IMR-90 (cell line): ENCODE measurements at regions not wholly inside any gene's neighbourhood (a gene's known extent, or its start where the extent isn't known, plus 50 kb on each side); places are given as distances from the start of the nearest gene placed in this dataset.

ENCODE experiments used
- ATAC-seq: fragments of 200-7000 bp; cut with Tn5 transposase; 2 replicates; pipeline ENCODE4 v1.9.1; 2020; ENCODE audit warnings: low read depth, mild to moderate bottlenecking, moderate library complexity
- BruUV-seq: library from RNA; stranded (reverse); fragments of 400-500 nt; replicated peaks from 2 replicates; lab custom pipeline; 2021; lab: Mats Ljungman, UMichigan
- CTCF ChIA-PET: fragments of 300-600 bp; formaldehyde crosslinking; extraction: SDS; loops from one replicate; lab custom pipeline; 2021; ENCODE audit warnings: antibody characterized with exemption; lab: Yijun Ruan, JAX
- POLR2A ChIA-PET: fragments of 300-600 bp; sonication (Branson Sonifier 250); formaldehyde crosslinking; loops from one replicate; lab custom pipeline; 2022; ENCODE audit warnings: antibody characterized with exemption; ENCODE audit not compliant: unreplicated experiment; lab: Charles Lee
- DNase-seq: peaks from one replicate; pipeline ENCODE4 v3.0.0; 2013
- H2AFZ ChIP-seq: replicated peaks from 2 replicates; pipeline ENCODE3; 2013; ENCODE audit warnings: low read length, mild to moderate bottlenecking; ENCODE audit not compliant: poor library complexity
- H2AK5ac ChIP-seq: 2 replicates; pipeline ENCODE4 v1.6.1; 2013; ENCODE audit warnings: low read depth, low read length, inconsistent platforms
- H2AK9ac ChIP-seq: replicated peaks from 2 replicates; pipeline ENCODE3; 2013; ENCODE audit warnings: mild to moderate bottlenecking, low read depth, low read length, moderate library complexity; ENCODE audit not compliant: poor library complexity
- H2BK120ac ChIP-seq: 2 replicates; pipeline ENCODE4 v1.6.1; 2013; ENCODE audit warnings: low read depth, low read length, inconsistent platforms
- H2BK15ac ChIP-seq: 3 replicates; pipeline ENCODE4 v1.6.1; 2013; ENCODE audit warnings: low read depth, low read length, inconsistent platforms
- H2BK20ac ChIP-seq: 2 replicates; pipeline ENCODE4 v1.6.1; 2013; ENCODE audit warnings: low read depth, mild to moderate bottlenecking, inconsistent platforms, low read length, moderate library complexity
- H2BK5ac ChIP-seq: 2 replicates; pipeline ENCODE4 v1.6.1; 2013; ENCODE audit warnings: mild to moderate bottlenecking, low read depth, low read length, inconsistent platforms; ENCODE audit not compliant: poor library complexity, severe bottlenecking
- H3K14ac ChIP-seq: replicated peaks from 2 replicates; pipeline ENCODE4 v1.6.1; 2013; ENCODE audit warnings: low read depth, low read length, inconsistent platforms
- H3K18ac ChIP-seq: 2 replicates; pipeline ENCODE4 v1.6.1; 2013; ENCODE audit warnings: low read depth, low read length, control low read depth
- H3K23ac ChIP-seq: 2 replicates; pipeline ENCODE4 v1.6.1; 2013; ENCODE audit warnings: low read depth, low read length, inconsistent platforms
- H3K27ac ChIP-seq: 2 replicates; pipeline ENCODE4 v1.5.1; 2013; ENCODE audit warnings: mild to moderate bottlenecking, control low read depth, low read length; ENCODE audit not compliant: insufficient read depth
- H3K27me3 ChIP-seq: 2 replicates; pipeline ENCODE4 v1.6.1; 2013; ENCODE audit warnings: low read length; ENCODE audit not compliant: control insufficient read depth, insufficient read depth
- H3K36me3 ChIP-seq: 2 replicates; pipeline ENCODE4 v1.6.1; 2013; ENCODE audit warnings: low read length, mixed read lengths; ENCODE audit not compliant: control insufficient read depth, insufficient read depth
- H3K4ac ChIP-seq: 2 replicates; pipeline ENCODE4 v1.6.1; 2013; ENCODE audit warnings: low read depth, low read length, inconsistent platforms
- H3K4me1 ChIP-seq: 2 replicates; pipeline ENCODE4 v1.6.1; 2013; ENCODE audit warnings: low read length, mixed read lengths; ENCODE audit not compliant: control insufficient read depth, insufficient read depth
- H3K4me2 ChIP-seq: 2 replicates; pipeline ENCODE4 v1.6.1; 2013; ENCODE audit warnings: low read depth, mild to moderate bottlenecking, control low read depth, low read length, moderate library complexity
- H3K4me3 ChIP-seq: 2 replicates; pipeline ENCODE4 v1.5.1; 2013; ENCODE audit warnings: low read depth, mild to moderate bottlenecking, control low read depth, low read length, moderate library complexity; ENCODE audit not compliant: insufficient read depth
- H3K56ac ChIP-seq: 2 replicates; pipeline ENCODE4 v1.6.1; 2013; ENCODE audit warnings: low read length, inconsistent platforms; ENCODE audit not compliant: insufficient read depth; ENCODE audit errors: extremely low read depth
- H3K79me1 ChIP-seq, 2 experiments: 2 replicates each; pipeline ENCODE4 v1.6.1; 2013; ENCODE audit warnings: low read length in 2 of 2, inconsistent platforms in 1 of 2, low read depth in 1 of 2
- H3K9ac ChIP-seq: 2 replicates; pipeline ENCODE4 v1.6.1; 2013; ENCODE audit warnings: low read depth, low read length, control low read depth
- H3K9me1 ChIP-seq: 2 replicates; pipeline ENCODE4 v1.6.1; 2013; ENCODE audit warnings: low read length, inconsistent platforms; ENCODE audit not compliant: insufficient read depth
- H3K9me3 ChIP-seq: 2 replicates; pipeline ENCODE4 v1.6.1; 2013; ENCODE audit warnings: low read length; ENCODE audit not compliant: control insufficient read depth, insufficient read depth
- H4K20me1 ChIP-seq: 2 replicates; pipeline ENCODE4 v1.6.1; 2013; ENCODE audit warnings: low read length, inconsistent platforms; ENCODE audit not compliant: insufficient read depth
- H4K5ac ChIP-seq: 2 replicates; pipeline ENCODE4 v1.6.1; 2013; ENCODE audit warnings: mild to moderate bottlenecking, low read depth, low read length, control low read depth
- H4K8ac ChIP-seq, 2 experiments: 2 replicates each; pipeline ENCODE4 v1.6.1; 2013; ENCODE audit warnings: low read depth in 2 of 2, low read length in 2 of 2, control low read depth in 1 of 2, inconsistent platforms in 1 of 2
- H4K91ac ChIP-seq: 2 replicates; pipeline ENCODE4 v1.6.1; 2013; ENCODE audit warnings: low read depth, low read length, inconsistent platforms; ENCODE audit not compliant: insufficient read depth
- CEBPB ChIP-seq: IDR thresholded peaks from 2 replicates; pipeline ENCODE4 v1.6.1; 2012; ENCODE audit warnings: low read depth, low read length, improper control_type of control experiment
- FOS ChIP-seq: fragments of 150-350 bp; IDR thresholded peaks from 2 replicates; pipeline ENCODE4 v1.6.1; 2016; ENCODE audit warnings: low read depth, low read length
- MXI1 ChIP-seq: IDR thresholded peaks from 2 replicates; pipeline ENCODE4 v1.6.1; 2012; ENCODE audit warnings: low read depth, mild to moderate bottlenecking, low read length, moderate library complexity, borderline replicate concordance
- RAD21 ChIP-seq: IDR thresholded peaks from 2 replicates; pipeline ENCODE4 v1.6.1; 2012; ENCODE audit warnings: low read length, improper control_type of control experiment
- RCOR1 ChIP-seq: IDR thresholded peaks from 2 replicates; pipeline ENCODE4 v1.6.1; 2012; ENCODE audit warnings: mild to moderate bottlenecking, low read length, improper control_type of control experiment; ENCODE audit not compliant: insufficient replicate concordance
- RFX5 ChIP-seq: IDR thresholded peaks from 2 replicates; pipeline ENCODE4 v1.8.0; 2012; ENCODE audit warnings: low read depth, mild to moderate bottlenecking, low read length, moderate library complexity
- SMC3 ChIP-seq: fragments of 150-350 bp; IDR thresholded peaks from 2 replicates; pipeline ENCODE4 v1.6.1; 2016; ENCODE audit warnings: low read depth, mild to moderate bottlenecking, antibody characterized with exemption, low read length, moderate library complexity
- WGBS, 2 experiments: methylation state at CpG; one replicate each; pipeline versions ENCODE4 v1.1.5 to v1.1.7; 2013; ENCODE audit warnings: missing lambda C conversion rate in 2 of 2; ENCODE audit not compliant: insufficient read length in 1 of 2; ENCODE audit errors: extremely low coverage in 2 of 2; 5-methylcytosine and 5-hydroxymethylcytosine counted together
- dilution Hi-C: fragments of 300-500 bp; cut with HindIII; formaldehyde crosslinking; loops from one replicate; pipeline ENCODE4 v1.14.3; 2018; ENCODE audit warnings: low sequenced_read_pairs; ENCODE audit not compliant: unreplicated experiment
- in situ Hi-C: fragments of 300-500 bp; cut with MboI; formaldehyde crosslinking; loops from 3 replicates; pipeline ENCODE4 v1.14.3; 2019; ENCODE audit warnings: low sequenced_read_pairs, inconsistent platforms, mixed read lengths
- intact Hi-C: fragments of 100-400 bp; cut with micrococcal nuclease; formaldehyde crosslinking; loops from 2 replicates; pipeline ENCODE4 v1.10.0; 2022
- TF ChIP-seq, protein P1 (sequence below): conservative IDR thresholded peaks from 2 replicates; pipeline ENCODE4 v1.5.1; 2012; ENCODE audit warnings: mild to moderate bottlenecking, low read depth, low read length, improper control_type of control experiment

DNA sequence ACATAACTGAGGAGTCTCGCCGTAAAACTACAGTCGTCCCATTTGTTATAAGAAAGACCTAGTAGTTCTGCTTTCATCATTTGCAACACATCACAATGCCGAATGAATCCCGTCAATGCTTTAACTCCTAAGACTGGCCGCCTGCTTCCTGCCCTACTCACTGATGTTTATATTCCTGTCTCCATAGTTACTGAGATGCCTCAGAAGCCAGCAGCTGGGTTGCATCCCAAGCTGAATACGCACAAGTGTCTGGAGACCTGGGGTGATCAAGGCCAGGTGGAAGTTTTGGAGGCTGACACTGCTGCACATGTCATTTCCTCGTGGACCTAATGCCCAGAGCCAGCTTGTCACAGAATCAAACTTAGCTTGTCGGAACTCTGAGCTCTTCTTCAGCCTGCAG, 95.2 kb upstream of the UBE2E1 start:
- no peak overlapping the region for H2BK15ac ChIP-seq
- DNase-seq: peak; percentile 98
- no peaks in the 10 kb centered on the region for H3K9me3 ChIP-seq
- H2BK120ac ChIP-seq: no peak overlapping the region
- no peak overlapping the region for H3K23ac ChIP-seq
- H2AK9ac ChIP-seq: no peak overlapping the region
- peaks cover 10% of the 10 kb centered on the region for H3K4me1 ChIP-seq
- H3K4me3 ChIP-seq: no peak overlapping the region
- ATAC-seq: peak; percentile 55
- H2BK5ac ChIP-seq: no peak overlapping the region
- 0 out of 2 replicates have a peak overlapping the region, but pooled peaks have one; percentile 6 for H3K4me2 ChIP-seq
- no peak overlapping the region for H3K4ac ChIP-seq
- 0 out of 2 replicates have a peak overlapping the region, but pooled peaks have one; percentile 10 for H2AK5ac ChIP-seq
- no peak overlapping the region for H4K91ac ChIP-seq
- H3K36me3 ChIP-seq: no peaks in the 10 kb centered on the region
- H3K14ac ChIP-seq: no peak overlapping the region
- POLR2A ChIA-PET: interaction anchor here (0.8 kb wide), 1 partner anchor 99 kb away, joined by 3 read pairs; no protein-coding TSS in a partner anchor
- H3K56ac ChIP-seq: no peak overlapping the region
- 27% methylated on average over 3 of the region's 9 CpGs; no CpG with 5 or more reads in 1 of the 2 experiments for WGBS, 2 experiments
- dilution Hi-C loops: no loop called here
- no peak overlapping the region for H3K27ac ChIP-seq
- no peak overlapping the region for H2AFZ ChIP-seq
- TF ChIP-seq, protein P1, sequence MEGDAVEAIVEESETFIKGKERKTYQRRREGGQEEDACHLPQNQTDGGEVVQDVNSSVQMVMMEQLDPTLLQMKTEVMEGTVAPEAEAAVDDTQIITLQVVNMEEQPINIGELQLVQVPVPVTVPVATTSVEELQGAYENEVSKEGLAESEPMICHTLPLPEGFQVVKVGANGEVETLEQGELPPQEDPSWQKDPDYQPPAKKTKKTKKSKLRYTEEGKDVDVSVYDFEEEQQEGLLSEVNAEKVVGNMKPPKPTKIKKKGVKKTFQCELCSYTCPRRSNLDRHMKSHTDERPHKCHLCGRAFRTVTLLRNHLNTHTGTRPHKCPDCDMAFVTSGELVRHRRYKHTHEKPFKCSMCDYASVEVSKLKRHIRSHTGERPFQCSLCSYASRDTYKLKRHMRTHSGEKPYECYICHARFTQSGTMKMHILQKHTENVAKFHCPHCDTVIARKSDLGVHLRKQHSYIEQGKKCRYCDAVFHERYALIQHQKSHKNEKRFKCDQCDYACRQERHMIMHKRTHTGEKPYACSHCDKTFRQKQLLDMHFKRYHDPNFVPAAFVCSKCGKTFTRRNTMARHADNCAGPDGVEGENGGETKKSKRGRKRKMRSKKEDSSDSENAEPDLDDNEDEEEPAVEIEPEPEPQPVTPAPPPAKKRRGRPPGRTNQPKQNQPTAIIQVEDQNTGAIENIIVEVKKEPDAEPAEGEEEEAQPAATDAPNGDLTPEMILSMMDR: no peak
- TF ChIP-seq MXI1: peak; percentile 99
- 0 out of 2 replicates have a peak, but pooled peaks have one; percentile 5 for TF ChIP-seq RAD21
- TF ChIP-seq FOS: peak; percentile 41; the same call in 1 of the 2 replicates
- peak; percentile 76 for TF ChIP-seq CEBPB
- no peak for TF ChIP-seq SMC3
- TF ChIP-seq RFX5: no peak
- peak; percentile 62 for TF ChIP-seq RCOR1
- H4K5ac ChIP-seq: no peak overlapping the region
- peaks cover 9% of the 10 kb centered on the region; the same call in 1 of the 2 replicates for H3K9me1 ChIP-seq
- H2BK20ac ChIP-seq: no peak overlapping the region
- H3K18ac ChIP-seq: no peak overlapping the region
- no peak overlapping the region for H3K9ac ChIP-seq
- intact Hi-C loops: loop anchor here (5.0 to 10.0 kb wide), 2 partner anchors 108 to 164 kb away; no protein-coding TSS in a partner anchor
- no peaks in the 10 kb centered on the region for H3K27me3 ChIP-seq
- peaks cover 13% of the 10 kb centered on the region for H4K20me1 ChIP-seq
- H3K79me1 ChIP-seq: no peaks in the 10 kb centered on the region
- H4K8ac ChIP-seq: no peak overlapping the region
- CTCF ChIA-PET: interaction anchor here (0.6 kb wide), 2 partner anchors 11 to 753 kb away, joined by 3 read pairs; no protein-coding TSS in a partner anchor
- in situ Hi-C loops: no loop called here
- no TSS peak for BruUV-seq
